T-cell (primary cell): ENCODE measurements at regions not wholly inside any gene's neighbourhood (a gene's known extent, or its start where the extent isn't known, plus 50 kb on each side); places are given as distances from the start of the nearest gene placed in this dataset.
"Not testable (repeated sequence)": the region's sequence is repeated elsewhere in the genome, so short reads cannot be mapped to it uniquely, and the experiment has no call there.

Experiments used
- ATAC-seq, 4 experiments: fragments of 200-7000 bp in 3 of 4; fragments of 150-1000 bp in 1 of 4; cut with Tn5 transposase; replicated peaks in 1 of 4; 1 replicate in 3 of 4; 2 replicates in 1 of 4; pipeline ENCODE4 v1.10.0; 2021; ENCODE audit warnings: moderate library complexity in 3 of 4, mild to moderate bottlenecking in 2 of 4, moderate number of reproducible peaks in 1 of 4
- CTCF ChIA-PET, 2 donors: fragments of 300-600 bp; sonication (Branson Sonifier 250); formaldehyde crosslinking; loops; one replicate each; lab custom pipeline; 2022; ENCODE audit warnings: antibody characterized with exemption in 2 of 2; lab: Charles Lee
- POLR2A ChIA-PET, 2 donors: fragments of 300-600 bp; sonication (Branson Sonifier 250); formaldehyde crosslinking; loops; one replicate each; lab custom pipeline; 2022; ENCODE audit warnings: antibody characterized with exemption in 2 of 2; lab: Charles Lee
- DNase-seq, 35 experiments: peaks; one replicate each; pipeline versions ENCODE4 v3.0.0 to v3.0.0-alpha.2; 2013 to 2023
- H3K27ac ChIP-seq: one replicate; pipeline ENCODE4 v1.5.1; 2013; ENCODE audit warnings: low read length
- H3K27me3 ChIP-seq, 2 experiments: replicated peaks in 1 of 2; 1 replicate in 1 of 2; 2 replicates in 1 of 2; pipeline versions ENCODE4 v1.6.1 to v1.7.0; 2013; ENCODE audit warnings: low read length in 1 of 2, mixed read lengths in 1 of 2; ENCODE audit not compliant: control insufficient read depth in 2 of 2, insufficient read depth in 2 of 2; ENCODE audit errors: extremely low read depth in 1 of 2
- H3K36me3 ChIP-seq, 2 donors: 1 replicate in 1 of 2; 2 replicates in 1 of 2; pipeline versions ENCODE4 v1.6.1 to v1.7.0; 2013; ENCODE audit warnings: low read length in 1 of 2; ENCODE audit not compliant: control insufficient read depth in 2 of 2, insufficient read depth in 1 of 2; ENCODE audit errors: extremely low read depth in 1 of 2
- H3K4me1 ChIP-seq, 2 experiments: 1 replicate in 1 of 2; 2 replicates in 1 of 2; pipeline versions ENCODE4 v1.6.1 to v1.7.0; 2013; ENCODE audit warnings: low read length in 2 of 2, mixed read lengths in 1 of 2; ENCODE audit not compliant: insufficient read depth in 2 of 2, control insufficient read depth in 1 of 2; ENCODE audit errors: extremely low read depth in 1 of 2
- H3K4me3 ChIP-seq, 2 donors: 1 replicate in 1 of 2; 2 replicates in 1 of 2; pipeline versions ENCODE4 v1.5.1 to v1.7.0; 2013; ENCODE audit warnings: mild to moderate bottlenecking in 2 of 2, low read length in 1 of 2, moderate library complexity in 1 of 2; ENCODE audit not compliant: control insufficient read depth in 1 of 2; ENCODE audit errors: extremely low read depth in 1 of 2
- H3K9me3 ChIP-seq: 2 replicates; pipeline ENCODE4 v1.7.0; 2013
- H3K27ac Mint-ChIP-seq, 2 donors: one replicate each; pipeline ENCODE4 v1.8.0; 2020 to 2021; ENCODE audit warnings: mild to moderate bottlenecking in 2 of 2, mixed read lengths in 2 of 2
- H3K27me3 Mint-ChIP-seq, 2 donors: one replicate each; pipeline ENCODE4 v1.8.0; 2021 to 2022; ENCODE audit warnings: mixed read lengths in 2 of 2
- H3K36me3 Mint-ChIP-seq: one replicate; pipeline ENCODE4 v1.8.0; 2021; ENCODE audit warnings: mixed read lengths
- H3K4me1 Mint-ChIP-seq, 3 donors: one replicate each; pipeline ENCODE4 v1.8.0; 2020 to 2022; ENCODE audit warnings: mixed read lengths in 3 of 3, mild to moderate bottlenecking in 1 of 3
- H3K4me3 Mint-ChIP-seq, 3 donors: one replicate each; pipeline ENCODE4 v1.8.0; 2020 to 2022; ENCODE audit warnings: mild to moderate bottlenecking in 3 of 3, mixed read lengths in 3 of 3, moderate library complexity in 3 of 3
- H3K9me3 Mint-ChIP-seq, 3 donors: one replicate each; pipeline ENCODE4 v1.8.0; 2020 to 2022; ENCODE audit warnings: mixed read lengths in 3 of 3
- WGBS: methylation state at CpG from one replicate; pipeline ENCODE4 v1.1.5; 2013; ENCODE audit warnings: missing lambda C conversion rate; ENCODE audit not compliant: insufficient coverage; 5-methylcytosine and 5-hydroxymethylcytosine counted together

- ATAC-seq, result no peak
- H3K4me1 ChIP-seq, result no peaks in the 10 kb centered on the region
- no peaks in the 10 kb centered on the region for H3K36me3 Mint-ChIP-seq
- H3K9me3 ChIP-seq, result no peaks in the 10 kb centered on the region
- H3K4me3 ChIP-seq, result no peak overlapping the region
- DNase-seq, result no peak
- ChIA-PET CTCF (no interaction called here), POLR2A (no interaction called here)
- H3K4me3 Mint-ChIP-seq, result no peak overlapping the region
- no peaks in the 10 kb centered on the region for H3K4me1 Mint-ChIP-seq
- no peaks in the 10 kb centered on the region for H3K9me3 Mint-ChIP-seq
- peaks cover 0 to 3% of the 10 kb centered on the region in 2 experiments for H3K27me3 ChIP-seq
- peaks cover 0 to 24% of the 10 kb centered on the region in 2 donors for H3K27me3 Mint-ChIP-seq
- no peaks in the 10 kb centered on the region for H3K36me3 ChIP-seq
- no peak overlapping the region for H3K27ac Mint-ChIP-seq
- no peak overlapping the region for H3K27ac ChIP-seq
- WGBS, result 80% methylated on average over 5 of the region's 5 CpGs
Measured at GRCh38 chr14:57150449-57150848, 118.3 kb downstream of the EXOC5 start.

- no peaks in the 10 kb centered on the region for H3K4me1 ChIP-seq
- no peaks in the 10 kb centered on the region for H3K36me3 ChIP-seq
- H3K4me3 ChIP-seq, result no peak overlapping the region
- POLR2A ChIA-PET, result no interaction called here
- no peak overlapping the region for H3K27ac ChIP-seq
- Mint-ChIP-seq H3K36me3 (no peaks in the 10 kb centered on the region), H3K4me1 (no peaks in the 10 kb centered on the region), H3K27ac (no peak overlapping the region), H3K9me3 (peaks cover 0 to 3% (median 0%) of the 10 kb centered on the region in 3 donors), H3K27me3 (peaks cover 2 to 5% of the 10 kb centered on the region in 2 donors), H3K4me3 (no peak overlapping the region)
- 67% methylated on average over 1 of the region's 5 CpGs for WGBS
- DNase-seq (no peak), ATAC-seq (no peak)
- CTCF ChIA-PET, result no interaction called here
- H3K27me3 ChIP-seq, result peaks cover 2 to 4% of the 10 kb centered on the region in 2 experiments
- H3K9me3 ChIP-seq, result no peaks in the 10 kb centered on the region
Measured at GRCh38 chr14:57139173-57139572, 129.5 kb downstream of the EXOC5 start.

- no peaks in the 10 kb centered on the region for H3K36me3 Mint-ChIP-seq
- H3K4me1 Mint-ChIP-seq, result no peaks in the 10 kb centered on the region
- no peak overlapping the region for H3K4me3 Mint-ChIP-seq
- Histone ChIP-seq H3K9me3 (no peaks in the 10 kb centered on the region), H3K27ac (no peak overlapping the region), H3K27me3 (peaks cover 2 to 4% of the 10 kb centered on the region in 2 experiments), H3K4me3 (no peak overlapping the region), H3K4me1 (no peaks in the 10 kb centered on the region), H3K36me3 (no peaks in the 10 kb centered on the region)
- POLR2A ChIA-PET, result no interaction called here
- no peak for ATAC-seq
- 51% methylated on average over 6 of the region's 10 CpGs for WGBS
- no peak for DNase-seq
- no peak overlapping the region for H3K27ac Mint-ChIP-seq
- CTCF ChIA-PET, result no interaction called here
- H3K27me3 Mint-ChIP-seq, result peaks cover 0 to 2% of the 10 kb centered on the region in 2 donors
- peaks cover 0 to 3% (median 0%) of the 10 kb centered on the region in 3 donors for H3K9me3 Mint-ChIP-seq
Measured at GRCh38 chr14:57136669-57137328, 131.9 kb downstream of the EXOC5 start.

- H3K36me3 Mint-ChIP-seq, H3K4me3 Mint-ChIP-seq, H3K27me3 ChIP-seq, DNase-seq, H3K4me1 Mint-ChIP-seq, POLR2A ChIA-PET, H3K4me3 ChIP-seq, H3K27ac Mint-ChIP-seq, H3K9me3 Mint-ChIP-seq, ATAC-seq, H3K36me3 ChIP-seq, H3K27ac ChIP-seq, H3K4me1 ChIP-seq, CTCF ChIA-PET, H3K9me3 ChIP-seq: not testable (repeated sequence)
- no CpG with 5 or more reads among the region's 6 CpGs for WGBS
- H3K27me3 Mint-ChIP-seq, result peaks cover 5 to 14% of the 10 kb centered on the region in 2 donors
Measured at GRCh38 chr14:57127809-57128208, 140.9 kb downstream of the EXOC5 start.

- WGBS, result 13% methylated on average over 1 of the region's 3 CpGs
- no peak overlapping the region for H3K27ac ChIP-seq
- H3K4me3 ChIP-seq, result no peak overlapping the region
- ATAC-seq, result no peak
- H3K36me3 Mint-ChIP-seq, result no peaks in the 10 kb centered on the region
- no peaks in the 10 kb centered on the region for H3K4me1 Mint-ChIP-seq
- POLR2A ChIA-PET, result no interaction called here
- no peaks in the 10 kb centered on the region for H3K36me3 ChIP-seq
- H3K4me1 ChIP-seq, result no peaks in the 10 kb centered on the region
- CTCF ChIA-PET, result no interaction called here
- H3K4me3 Mint-ChIP-seq, result no peak overlapping the region
- no peaks in the 10 kb centered on the region for H3K9me3 Mint-ChIP-seq
- H3K9me3 ChIP-seq, result no peaks in the 10 kb centered on the region
- H3K27me3 ChIP-seq, result no peaks in the 10 kb centered on the region
- no peak for DNase-seq
- no peak overlapping the region for H3K27ac Mint-ChIP-seq
- peaks cover 9 to 15% of the 10 kb centered on the region in 2 donors for H3K27me3 Mint-ChIP-seq
Measured at GRCh38 chr14:57122129-57122528, 146.6 kb downstream of the EXOC5 start.

- H3K27ac Mint-ChIP-seq, H3K9me3 ChIP-seq, H3K4me3 ChIP-seq, H3K4me1 Mint-ChIP-seq, H3K27me3 ChIP-seq, POLR2A ChIA-PET, H3K27ac ChIP-seq, H3K27me3 Mint-ChIP-seq, H3K36me3 Mint-ChIP-seq, H3K4me1 ChIP-seq, H3K36me3 ChIP-seq, CTCF ChIA-PET, ATAC-seq: not testable (repeated sequence)
- no CpG with 5 or more reads among the region's 32 CpGs for WGBS
- peak overlapping the region in 1 of 3 donors; percentile 17 for H3K4me3 Mint-ChIP-seq
- H3K9me3 Mint-ChIP-seq, result peaks cover 0 to 18% (median 16%) of the 10 kb centered on the region in 3 donors
- DNase-seq, result peak in 4 of 35 experiments; percentile 4 to 9 (median 6)
Measured at GRCh38 chr14:57112072-57112807, 156.5 kb downstream of the EXOC5 start.
